K562 (cell line): ENCODE measurements at regions not wholly inside any gene's neighbourhood (a gene's known extent, or its start where the extent isn't known, plus 50 kb on each side); places are given as distances from the start of the nearest gene placed in this dataset.

ENCODE experiments used
- ATAC-seq: fragments of 200-7000 bp; cut with Tn5 transposase; 3 replicates; pipeline ENCODE4 v1.9.1; 2020; ENCODE audit warnings: moderate library complexity
- BruUV-seq: library from RNA; stranded (reverse); fragments of 400-500 nt; replicated peaks from 2 replicates; lab custom pipeline; 2021; lab: Mats Ljungman, UMichigan
- CTCF ChIA-PET: fragments of 300-600 bp; formaldehyde crosslinking; extraction: SDS; loops from one replicate; lab custom pipeline; 2021; ENCODE audit warnings: low intra/inter-chr PET ratio; lab: Yijun Ruan, JAX
- POLR2A ChIA-PET: fragments of 300-600, 350-650 bp; sonication (Branson Sonifier 250); formaldehyde crosslinking; extraction: SDS; loops from one replicate; lab custom pipeline; 2021; ENCODE audit warnings: antibody characterized with exemption, inconsistent platforms; lab: Yijun Ruan, JAX
- DNase-seq, 4 experiments: peaks; one replicate each; pipeline versions ENCODE4 v3.0.0 to v3.0.0-alpha.2; 2011 to 2018; ENCODE audit warnings: low spot score in 3 of 4, mixed read lengths in 3 of 4; ENCODE audit errors: extremely low read depth in 1 of 4
- FAIRE-seq: peaks from 2 replicates; lab custom pipeline; 2011; peaks lifted over from hg19 to GRCh38; lab: Jason Lieb, UNC
- H2AFZ ChIP-seq: 2 replicates; pipeline ENCODE4 v1.6.0; 2011; ENCODE audit warnings: low read depth, low read length, control low read depth, inconsistent platforms
- H3K27ac ChIP-seq: fragments of 200-600 bp; 3 replicates; pipeline ENCODE4 v1.8.0; 2011; ENCODE audit warnings: low read depth, mild to moderate bottlenecking, control low read depth, inconsistent platforms, low read length, moderate library complexity, mixed read lengths; ENCODE audit errors: extremely low read depth
- H3K27me3 ChIP-seq, 2 experiments: fragments of 300-600 bp in 1 of 2; 2 replicates in 1 of 2; 3 replicates in 1 of 2; pipeline versions ENCODE4 v1.6.0 to v1.8.0; 2011; ENCODE audit warnings: inconsistent platforms in 2 of 2, low read length in 2 of 2, mild to moderate bottlenecking in 1 of 2, mixed read lengths in 1 of 2, moderate library complexity in 1 of 2; ENCODE audit not compliant: control insufficient read depth in 2 of 2, insufficient read depth in 2 of 2
- H3K36me3 ChIP-seq: fragments of 300-600 bp; 3 replicates; pipeline ENCODE4 v1.8.0; 2011; ENCODE audit warnings: mild to moderate bottlenecking, low read length, inconsistent platforms; ENCODE audit not compliant: control insufficient read depth, insufficient read depth
- H3K4me1 ChIP-seq, 2 experiments: fragments of 200-600 bp in 1 of 2; replicated peaks in 1 of 2; 2 replicates in 1 of 2; 3 replicates in 1 of 2; pipeline versions ENCODE4 v1.5.1 to v1.8.0; 2011; ENCODE audit warnings: inconsistent platforms in 2 of 2, low read length in 2 of 2, mild to moderate bottlenecking in 1 of 2, mixed read lengths in 1 of 2, moderate library complexity in 1 of 2; ENCODE audit not compliant: control insufficient read depth in 2 of 2, insufficient read depth in 2 of 2
- H3K4me2 ChIP-seq: 2 replicates; pipeline ENCODE4 v1.6.1; 2011; ENCODE audit warnings: low read length, control low read depth, inconsistent platforms, mixed read lengths; ENCODE audit not compliant: insufficient read depth
- H3K4me3 ChIP-seq: fragments of 200-600 bp; sonication (generic), shearing (Covaris generic); 2 replicates; pipeline ENCODE4 v1.5.1; 2016; ENCODE audit warnings: control low read depth, inconsistent platforms
- H3K79me2 ChIP-seq: fragments of 200-600 bp; 3 replicates; pipeline ENCODE4 v1.8.0; 2011; ENCODE audit warnings: low read length, inconsistent platforms; ENCODE audit not compliant: control insufficient read depth, insufficient read depth
- H3K9ac ChIP-seq, 2 experiments: 2 replicates each; pipeline versions ENCODE4 v1.6.0 to v1.6.1; 2011; ENCODE audit warnings: low read depth in 2 of 2, low read length in 2 of 2, control low read depth in 1 of 2, inconsistent platforms in 1 of 2, mild to moderate bottlenecking in 1 of 2, mixed read lengths in 1 of 2; ENCODE audit not compliant: insufficient read depth in 1 of 2
- H3K9me1 ChIP-seq: one replicate; pipeline ENCODE4 v1.6.0; 2011; ENCODE audit warnings: inconsistent platforms, mild to moderate bottlenecking, low read length, moderate library complexity; ENCODE audit not compliant: control insufficient read depth, insufficient read depth
- H3K9me3 ChIP-seq: replicated peaks from 2 replicates; pipeline ENCODE4 v1.5.1; 2011; ENCODE audit warnings: low read depth, low read length, inconsistent platforms; ENCODE audit not compliant: control insufficient read depth, insufficient read depth
- H4K20me1 ChIP-seq: replicated peaks from 2 replicates; pipeline ENCODE4 v1.6.1; 2011; ENCODE audit warnings: low read length, inconsistent platforms, mixed read lengths; ENCODE audit not compliant: control insufficient read depth, insufficient read depth
- DACH1 ChIP-seq: fragments of 450-650 bp; IDR thresholded peaks from 2 replicates; pipeline ENCODE4 v1.6.1; 2018; ENCODE audit not compliant: partially characterized antibody
- GTF2F1 ChIP-seq: IDR thresholded peaks from 2 replicates; pipeline ENCODE4 v1.6.1; 2011; ENCODE audit warnings: low read depth, low read length, improper control_type of control experiment
- KLF1 ChIP-seq: fragments of 450-650 bp; IDR thresholded peaks from 2 replicates; pipeline ENCODE4 v1.6.1; 2016; ENCODE audit warnings: missing genetic modification characterization, missing compliant biosample characterization
- NR1H2 ChIP-seq: sonication (generic); formaldehyde crosslinking; IDR thresholded peaks from 2 replicates; pipeline ENCODE4 v1.4.0; 2020; ENCODE audit warnings: mild to moderate bottlenecking, missing genetic modification reagents
- PCBP2 ChIP-seq: fragments of 200-400 bp; formaldehyde crosslinking; IDR thresholded peaks from 2 replicates; pipeline ENCODE4 v1.6.1; 2018; ENCODE audit warnings: low read length, low read depth, mild to moderate bottlenecking, moderate library complexity; ENCODE audit not compliant: poor library complexity, severe bottlenecking
- RUNX1 ChIP-seq: sonication (generic); IDR thresholded peaks from 2 replicates; pipeline ENCODE4 v1.6.1; 2016; ENCODE audit warnings: antibody characterized with exemption, low read depth
- SMAD3 ChIP-seq: fragments of 450-650 bp; formaldehyde crosslinking; conservative IDR thresholded peaks from 2 replicates; pipeline ENCODE4 v1.4.0; 2020; ENCODE audit warnings: mild to moderate bottlenecking
- ZNF41 ChIP-seq: fragments of 250-450 bp; sonication (Bioruptor Pico); conservative IDR thresholded peaks from 2 replicates; pipeline ENCODE4 v1.4.0; 2020; ENCODE audit warnings: mild to moderate bottlenecking
- WGBS: fragments of 100-300 bp; shearing (Covaris generic); methylation state at CpG from one replicate; pipeline ENCODE4 v1.1.6; 2016; ENCODE audit warnings: low coverage, mixed read lengths; ENCODE audit not compliant: insufficient coverage; ENCODE audit errors: missing lambda C conversion rate; 5-methylcytosine and 5-hydroxymethylcytosine counted together
- in situ Hi-C: fragments of 300-500 bp; cut with MboI; formaldehyde crosslinking; loops from 4 replicates; pipeline ENCODE4 v1.15.0; 2018; ENCODE audit warnings: inconsistent platforms, mixed read lengths
- intact Hi-C: fragments of 100-400 bp; cut with micrococcal nuclease; formaldehyde crosslinking; loops from 2 replicates; pipeline ENCODE4 v1.14.2; 2022
- TF ChIP-seq, protein P1 (sequence below): fragments of 250-450 bp; sonication (Bioruptor Pico); IDR thresholded peaks from 2 replicates; pipeline ENCODE4 v1.4.0; 2020; ENCODE audit warnings: mild to moderate bottlenecking, moderate library complexity, borderline replicate concordance

DNA sequence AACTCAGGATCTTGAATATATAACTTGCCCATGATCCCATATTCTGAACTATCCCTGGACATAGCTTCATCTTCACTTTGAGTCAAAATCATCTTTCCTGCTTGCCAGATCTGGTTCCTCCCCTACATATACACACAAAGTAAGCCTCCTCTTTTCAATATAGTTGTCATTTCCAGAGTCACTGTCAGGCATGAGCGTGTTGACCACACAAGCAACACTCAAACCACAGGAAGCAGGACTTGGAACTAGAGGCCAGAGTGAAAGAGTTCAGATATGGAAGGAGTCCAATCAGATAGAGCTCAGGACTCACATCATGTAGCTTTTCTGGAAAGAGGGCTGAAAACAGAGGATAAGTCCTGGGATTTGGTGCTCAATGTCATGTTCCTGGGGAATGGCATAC is 1140.6 kb downstream of the BCL11B start:
- Histone ChIP-seq H2AFZ (no peak overlapping the region), H3K27ac (no peak overlapping the region), H3K36me3 (no peaks in the 10 kb centered on the region), H3K4me1 (no peaks in the 10 kb centered on the region), H3K4me2 (no peak overlapping the region), H3K9ac (no peak overlapping the region), H3K79me2 (no peaks in the 10 kb centered on the region), H4K20me1 (no peaks in the 10 kb centered on the region), H3K9me1 (no peaks in the 10 kb centered on the region), H3K27me3 (no peaks in the 10 kb centered on the region), H3K4me3 (no peak overlapping the region), H3K9me3 (no peaks in the 10 kb centered on the region)
- intact Hi-C loops: no loop called here
- ChIA-PET POLR2A (no interaction called here), CTCF (no interaction called here)
- ATAC-seq (no peak), FAIRE-seq (no peak), DNase-seq (no peak)
- WGBS: 0% methylated on average over 1 of the region's 1 CpG
- no TSS peak for BruUV-seq
- in situ Hi-C loops: no loop called here
- no peak for TF ChIP-seq ZNF41
- no peak for TF ChIP-seq PCBP2
- no peak for TF ChIP-seq GTF2F1
- no peak for TF ChIP-seq DACH1
- no peak for TF ChIP-seq NR1H2 (CRISPR knock-in tag)
- no peak for TF ChIP-seq SMAD3 (CRISPR knock-in tag)
- TF ChIP-seq KLF1 (tag): no peak
- no peak for TF ChIP-seq RUNX1
- TF ChIP-seq, protein P1, sequence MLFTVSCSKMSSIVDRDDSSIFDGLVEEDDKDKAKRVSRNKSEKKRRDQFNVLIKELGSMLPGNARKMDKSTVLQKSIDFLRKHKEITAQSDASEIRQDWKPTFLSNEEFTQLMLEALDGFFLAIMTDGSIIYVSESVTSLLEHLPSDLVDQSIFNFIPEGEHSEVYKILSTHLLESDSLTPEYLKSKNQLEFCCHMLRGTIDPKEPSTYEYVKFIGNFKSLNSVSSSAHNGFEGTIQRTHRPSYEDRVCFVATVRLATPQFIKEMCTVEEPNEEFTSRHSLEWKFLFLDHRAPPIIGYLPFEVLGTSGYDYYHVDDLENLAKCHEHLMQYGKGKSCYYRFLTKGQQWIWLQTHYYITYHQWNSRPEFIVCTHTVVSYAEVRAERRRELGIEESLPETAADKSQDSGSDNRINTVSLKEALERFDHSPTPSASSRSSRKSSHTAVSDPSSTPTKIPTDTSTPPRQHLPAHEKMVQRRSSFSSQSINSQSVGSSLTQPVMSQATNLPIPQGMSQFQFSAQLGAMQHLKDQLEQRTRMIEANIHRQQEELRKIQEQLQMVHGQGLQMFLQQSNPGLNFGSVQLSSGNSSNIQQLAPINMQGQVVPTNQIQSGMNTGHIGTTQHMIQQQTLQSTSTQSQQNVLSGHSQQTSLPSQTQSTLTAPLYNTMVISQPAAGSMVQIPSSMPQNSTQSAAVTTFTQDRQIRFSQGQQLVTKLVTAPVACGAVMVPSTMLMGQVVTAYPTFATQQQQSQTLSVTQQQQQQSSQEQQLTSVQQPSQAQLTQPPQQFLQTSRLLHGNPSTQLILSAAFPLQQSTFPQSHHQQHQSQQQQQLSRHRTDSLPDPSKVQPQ (CRISPR knock-in tag): no peak
